ENCODE measurements at regions not wholly inside any gene's neighbourhood (a gene's known extent, or its start where the extent isn't known, plus 50 kb on each side); places are given as distances from the start of the nearest gene placed in this dataset.

GRCh38 chr21:28671549-28672195, 321.0 kb downstream of the LTN1 start:
- TF ChIP-seq CTCF (IDR thresholded peaks at IDR 0.05; ENCODE audit: low read depth, low read length, missing control alignments): no peak
- no peak for DNase-seq (ENCODE audit: low read depth)

GRCh38 chr21:28669971-28670653, 322.6 kb downstream of the LTN1 start:
- in situ Hi-C loops (cut with HindIII; ENCODE audit: low sequenced_read_pairs): no loop called here
- TF ChIP-seq CTCF (IDR thresholded peaks at IDR 0.05; ENCODE audit: low read depth, low read length, missing control alignments): no peak
- no peak overlapping the region for H3K4me3 ChIP-seq (ENCODE audit: low read depth, low read length)
- DNase-seq (ENCODE audit: low read depth): no peak

More at GRCh38 chr21:28671549-28672195, 321.0 kb downstream of the LTN1 start:
- in situ Hi-C loops (cut with HindIII; ENCODE audit: low sequenced_read_pairs): no loop called here
- no peak overlapping the region for H3K4me3 ChIP-seq (ENCODE audit: low read depth, low read length)

- in situ Hi-C loops (cut with HindIII; ENCODE audit: low sequenced_read_pairs): no loop called here
- no peak for DNase-seq (ENCODE audit: low read depth)
- no peak for TF ChIP-seq CTCF (IDR thresholded peaks at IDR 0.05; ENCODE audit: low read depth, low read length, missing control alignments)
Observed at GRCh38 chr21:28669321-28669720, 323.4 kb downstream of the LTN1 start.

GRCh38 chr21:28663754-28664153, 328.9 kb downstream of the LTN1 start:
- TF ChIP-seq CTCF (IDR thresholded peaks at IDR 0.05; ENCODE audit: low read depth, low read length, missing control alignments): no peak
- no peak for DNase-seq (ENCODE audit: low read depth)
- H3K4me3 ChIP-seq (ENCODE audit: low read depth, low read length): no peak overlapping the region
- in situ Hi-C loops (cut with HindIII; ENCODE audit: low sequenced_read_pairs): no loop called here

More at GRCh38 chr21:28669321-28669720, 323.4 kb downstream of the LTN1 start:
- no peak overlapping the region for H3K4me3 ChIP-seq (ENCODE audit: low read depth, low read length)

GRCh38 chr21:28663111-28663693, 329.5 kb downstream of the LTN1 start:
- no peak for TF ChIP-seq CTCF (IDR thresholded peaks at IDR 0.05; ENCODE audit: low read depth, low read length, missing control alignments)
- H3K4me3 ChIP-seq (ENCODE audit: low read depth, low read length): no peak overlapping the region
- in situ Hi-C loops (cut with HindIII; ENCODE audit: low sequenced_read_pairs): no loop called here
- DNase-seq (ENCODE audit: low read depth): no peak

- DNase-seq (ENCODE audit: low read depth): no peak
- TF ChIP-seq CTCF (IDR thresholded peaks at IDR 0.05; ENCODE audit: low read depth, low read length, missing control alignments): no peak
- H3K4me3 ChIP-seq (ENCODE audit: low read depth, low read length): no peak overlapping the region
- in situ Hi-C loops (cut with HindIII; ENCODE audit: low sequenced_read_pairs): no loop called here
Observed at GRCh38 chr21:28657566-28657965, 335.1 kb downstream of the LTN1 start.

All from astrocyte of the cerebellum (primary cell).